Endothelial cell of umbilical vein (primary cell): ENCODE measurements at regions not wholly inside any gene's neighbourhood (a gene's known extent, or its start where the extent isn't known, plus 50 kb on each side); places are given as distances from the start of the nearest gene placed in this dataset.

Experiments used
- BruUV-seq: library from RNA; stranded (reverse); fragments of 400-500 nt; replicated peaks from 2 replicates; lab custom pipeline; 2021; lab: Mats Ljungman, UMichigan
- CTCF ChIA-PET: fragments of 300-600, 350-600 bp; sonication (Branson Sonifier 250); formaldehyde crosslinking; loops from one replicate; lab custom pipeline; 2021; ENCODE audit warnings: antibody characterized with exemption, inconsistent platforms; lab: Charles Lee
- POLR2A ChIA-PET: fragments of 300-600, 350-600 bp; sonication (Branson Sonifier 250); formaldehyde crosslinking; loops from one replicate; lab custom pipeline; 2021; ENCODE audit warnings: antibody characterized with exemption, inconsistent platforms; lab: Charles Lee
- DNase-seq: peaks from one replicate; pipeline ENCODE4 v3.0.0-alpha.2; 2011; ENCODE audit warnings: low read depth, low spot score
- FAIRE-seq: peaks from 2 replicates; lab custom pipeline; 2011; peaks lifted over from hg19 to GRCh38; lab: Jason Lieb, UNC
- H2AFZ ChIP-seq: 2 replicates; pipeline ENCODE4 v1.6.0; 2012; ENCODE audit warnings: low read depth, low read length, control low read depth, inconsistent platforms
- H3K27ac ChIP-seq: 2 replicates; pipeline ENCODE4 v1.5.1; 2011; ENCODE audit warnings: low read depth, mild to moderate bottlenecking, control low read depth, low read length, moderate library complexity; ENCODE audit not compliant: insufficient read depth
- H3K27me3 ChIP-seq, 2 experiments: 2 replicates each; pipeline versions ENCODE4 v1.6.0 to v1.6.1; 2011; ENCODE audit warnings: low read length in 2 of 2, mixed read lengths in 1 of 2; ENCODE audit not compliant: control insufficient read depth in 2 of 2, insufficient read depth in 2 of 2
- H3K36me3 ChIP-seq, 2 experiments: 2 replicates in 1 of 2; 3 replicates in 1 of 2; pipeline ENCODE4 v1.5.1; 2011; ENCODE audit warnings: low read length in 2 of 2, mild to moderate bottlenecking in 1 of 2, moderate library complexity in 1 of 2; ENCODE audit not compliant: control insufficient read depth in 2 of 2, insufficient read depth in 2 of 2; ENCODE audit errors: extremely low read depth in 1 of 2
- H3K4me1 ChIP-seq: 3 replicates; pipeline ENCODE4 v1.5.1; 2011; ENCODE audit warnings: mild to moderate bottlenecking, low read length; ENCODE audit not compliant: control insufficient read depth, insufficient read depth; ENCODE audit errors: extremely low read depth
- H3K4me2 ChIP-seq: 2 replicates; pipeline ENCODE4 v1.6.1; 2011; ENCODE audit warnings: low read length, control low read depth, mixed read lengths; ENCODE audit not compliant: insufficient read depth
- H3K4me3 ChIP-seq, 3 experiments: fragments of 200-600 bp in 1 of 3; sonication (generic), shearing (Covaris generic) in 1 of 3; replicated peaks in 1 of 3; 2 replicates each; pipeline ENCODE4 v1.5.1; 2011 to 2016; ENCODE audit warnings: control low read depth in 3 of 3, low read length in 3 of 3, mild to moderate bottlenecking in 2 of 3, inconsistent platforms in 1 of 3, low read depth in 1 of 3, moderate library complexity in 1 of 3; ENCODE audit not compliant: insufficient read depth in 1 of 3
- H3K79me2 ChIP-seq: 2 replicates; pipeline ENCODE4 v1.6.0; 2012; ENCODE audit warnings: low read length, inconsistent platforms; ENCODE audit not compliant: control insufficient read depth, insufficient read depth
- H3K9ac ChIP-seq: replicated peaks from 2 replicates; pipeline ENCODE3; 2011; ENCODE audit warnings: low read length, control low read depth; ENCODE audit not compliant: insufficient read depth; ENCODE audit errors: extremely low read depth
- H3K9me1 ChIP-seq: replicated peaks from 3 replicates; pipeline ENCODE4 v1.6.0; 2011; ENCODE audit warnings: mild to moderate bottlenecking, low read length; ENCODE audit not compliant: control insufficient read depth, insufficient read depth; ENCODE audit errors: extremely low read depth
- H3K9me3 ChIP-seq: replicated peaks from 2 replicates; pipeline ENCODE4 v1.5.1; 2012; ENCODE audit warnings: low read length, inconsistent platforms; ENCODE audit not compliant: control insufficient read depth, insufficient read depth
- H4K20me1 ChIP-seq: replicated peaks from 2 replicates; pipeline ENCODE3; 2011; ENCODE audit warnings: mild to moderate bottlenecking, low read length; ENCODE audit not compliant: control insufficient read depth, insufficient read depth; ENCODE audit errors: extremely low read depth
- CTCF ChIP-seq, 2 donors: IDR thresholded peaks; 1 replicate in 1 of 2; 2 replicates in 1 of 2; pipeline ENCODE4 v1.5.1; 2011; ENCODE audit warnings: low read length in 2 of 2, mild to moderate bottlenecking in 2 of 2, moderate library complexity in 2 of 2, control low read depth in 1 of 2, inconsistent platforms in 1 of 2, low read depth in 1 of 2; ENCODE audit not compliant: insufficient read depth in 1 of 2; ENCODE audit errors: extremely low read depth in 1 of 2
- EZH2 ChIP-seq: IDR thresholded peaks from 2 replicates; pipeline ENCODE4 v1.6.1; 2012; ENCODE audit warnings: borderline replicate concordance, low read depth, mild to moderate bottlenecking, moderate library complexity, low read length, inconsistent platforms; ENCODE audit not compliant: severe bottlenecking
- FOS ChIP-seq: IDR thresholded peaks from 2 replicates; pipeline ENCODE4 v1.6.1; 2011; ENCODE audit warnings: mild to moderate bottlenecking, low read length, moderate library complexity, borderline replicate concordance; ENCODE audit not compliant: insufficient read depth
- GATA2 ChIP-seq: IDR thresholded peaks from 2 replicates; pipeline ENCODE4 v1.7.0; 2011; ENCODE audit warnings: low read depth, mild to moderate bottlenecking, moderate library complexity, mixed read lengths, low read length; ENCODE audit not compliant: insufficient read length, insufficient read depth
- JUN ChIP-seq: IDR thresholded peaks from 2 replicates; pipeline ENCODE4 v1.6.1; 2011; ENCODE audit warnings: borderline replicate concordance, low read depth; ENCODE audit not compliant: insufficient read length, insufficient read depth
- MAX ChIP-seq: IDR thresholded peaks from 2 replicates; pipeline ENCODE4 v1.6.1; 2011; ENCODE audit not compliant: insufficient read depth, insufficient read length
- MYC ChIP-seq: IDR thresholded peaks from one replicate; pipeline ENCODE4 v1.6.1; 2011; ENCODE audit warnings: mild to moderate bottlenecking, low read depth, low read length
- POLR2A ChIP-seq: IDR thresholded peaks from 2 replicates; pipeline ENCODE4 v1.6.1; 2012; ENCODE audit warnings: low read depth, mild to moderate bottlenecking, control low read depth, low read length
- POLR2AphosphoS5 ChIP-seq: IDR thresholded peaks from 2 replicates; pipeline ENCODE4 v1.6.1; 2012; ENCODE audit warnings: low read depth, mild to moderate bottlenecking, control low read depth, low read length, moderate library complexity; ENCODE audit not compliant: insufficient read depth
- dilution Hi-C: fragments of 300-500 bp; cut with MboI; formaldehyde crosslinking; loops from one replicate; pipeline ENCODE4 v1.15.0; 2019; ENCODE audit warnings: low sequenced_read_pairs; ENCODE audit not compliant: extremely low pct_ligation_motif_present
- intact Hi-C: fragments of 100-400 bp; cut with micrococcal nuclease; formaldehyde crosslinking; loops from one replicate; pipeline ENCODE4 v1.10.0; 2022

GRCh38 chr4:189364032-189364449 lies 576.6 kb upstream of the FRG1 start:
- Histone ChIP-seq H4K20me1 (no peaks in the 10 kb centered on the region), H3K36me3 (no peaks in the 10 kb centered on the region), H3K4me3 (no peak overlapping the region), H3K9me3 (peaks cover 2% of the 10 kb centered on the region), H3K27ac (no peak overlapping the region), H3K9me1 (no peaks in the 10 kb centered on the region), H3K27me3 (no peaks in the 10 kb centered on the region), H3K9ac (no peak overlapping the region), H3K4me2 (no peak overlapping the region), H3K79me2 (no peaks in the 10 kb centered on the region), H2AFZ (no peak overlapping the region), H3K4me1 (no peaks in the 10 kb centered on the region)
- intact Hi-C loops (no loop called here), dilution Hi-C loops (no loop called here)
- no peak for TF ChIP-seq EZH2
- TF ChIP-seq POLR2AphosphoS5, result no peak
- no peak for TF ChIP-seq MYC
- no peak for TF ChIP-seq FOS
- TF ChIP-seq POLR2A, result no peak
- no peak for TF ChIP-seq CTCF (IDR thresholded peaks at IDR 0.05; ENCODE audit: extremely low read depth in 1 of 2, insufficient read depth in 1 of 2, low read depth in 1 of 2, low read length in 2 of 2)
- TF ChIP-seq MAX, result no peak
- no peak for TF ChIP-seq GATA2
- TF ChIP-seq JUN, result no peak
- FAIRE-seq, result no peak
- ChIA-PET CTCF (no interaction called here), POLR2A (no interaction called here)
- no peak for DNase-seq
- BruUV-seq, result no TSS peak
